ENCODE measurements at regions not wholly inside any gene's neighbourhood (a gene's known extent, or its start where the extent isn't known, plus 50 kb on each side); places are given as distances from the start of the nearest gene placed in this dataset.

DNA sequence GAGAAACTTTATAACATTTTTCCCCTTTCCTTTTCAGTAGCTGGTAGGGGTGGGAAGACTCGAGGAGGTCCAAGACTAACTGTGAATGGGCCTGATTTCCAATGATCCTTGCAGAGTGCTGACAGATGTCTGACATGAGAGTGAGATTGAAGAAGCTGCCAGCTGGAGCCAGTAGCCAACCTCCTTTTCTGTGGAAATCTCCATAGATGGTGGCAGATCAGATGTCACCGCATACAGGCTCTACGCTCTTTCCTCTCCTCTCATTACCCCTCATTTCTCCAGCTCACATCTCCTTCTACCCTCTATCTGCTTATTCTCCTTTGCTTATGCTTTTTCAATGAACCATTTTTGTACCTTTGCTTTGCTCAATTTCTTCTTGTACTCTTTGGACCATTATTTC lies 395.2 kb upstream of the TNC start:
- Histone ChIP-seq H3K36me3 (ENCODE audit: control insufficient read depth, insufficient read depth, low read length) (no peaks in the 10 kb centered on the region), H3K27me3 (ENCODE audit: control insufficient read depth, insufficient read depth, low read length) (no peaks in the 10 kb centered on the region), H3K4me3 (ENCODE audit: low read depth, low read length) (no peak overlapping the region)
- ChIA-PET POLR2A (no interaction called here), CTCF (interaction anchor here (0.8 kb wide), 1 partner anchor 10 kb away, joined by 4 read pairs; no protein-coding TSS in a partner anchor)
- no peak for DNase-seq (ENCODE audit: low read depth)
- TF ChIP-seq CTCF (IDR thresholded peaks at IDR 0.05; ENCODE audit: insufficient read depth, low read depth, low read length), result no peak

- Histone ChIP-seq H3K27me3 (ENCODE audit: control insufficient read depth, insufficient read depth, low read length) (no peaks in the 10 kb centered on the region), H3K36me3 (ENCODE audit: control insufficient read depth, insufficient read depth, low read length) (no peaks in the 10 kb centered on the region), H3K4me3 (ENCODE audit: low read depth, low read length) (no peak overlapping the region)
- ChIA-PET CTCF (no interaction called here), POLR2A (no interaction called here)
- no peak for DNase-seq (ENCODE audit: low read depth)
- no peak for TF ChIP-seq CTCF (IDR thresholded peaks at IDR 0.05; ENCODE audit: insufficient read depth, low read depth, low read length)
Observed at GRCh38 chr9:115514454-115514853, 396.5 kb upstream of the TNC start.

DNA sequence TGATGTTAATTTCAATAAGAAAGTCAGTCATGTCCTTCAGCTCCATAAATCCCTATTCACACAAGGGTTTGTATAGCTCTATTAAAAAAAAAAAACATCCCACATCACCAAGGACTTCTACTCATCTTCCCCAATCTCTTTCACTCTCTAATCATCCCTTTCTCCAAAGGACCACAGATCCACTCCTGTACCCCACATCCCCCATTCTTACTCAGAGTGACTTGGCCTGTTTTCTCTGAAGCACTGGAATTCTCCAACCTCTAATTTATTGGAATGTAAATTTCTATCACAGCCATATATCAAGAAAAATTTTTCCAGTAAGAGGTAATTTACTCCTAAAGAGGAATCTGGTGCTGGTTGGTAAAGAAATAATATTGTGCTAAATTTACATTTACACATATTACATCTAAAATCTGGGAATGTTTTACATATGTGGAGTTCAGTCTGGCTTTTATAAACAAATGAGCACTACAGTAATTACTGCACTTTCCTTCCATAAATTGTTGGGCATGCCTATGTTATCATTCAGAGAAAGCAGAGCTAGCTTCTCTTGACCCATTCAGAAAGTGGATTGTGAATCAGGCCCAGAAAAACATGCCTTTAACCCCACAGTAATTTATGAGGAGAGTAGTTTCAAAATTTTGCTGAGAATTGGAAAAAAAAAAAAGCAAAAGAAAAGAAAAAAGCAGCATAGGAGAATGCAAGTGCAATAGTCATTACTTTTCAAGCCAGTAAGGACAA lies 399.5 kb upstream of the TNC start:
- POLR2A ChIA-PET, result interaction anchor here (0.5 to 0.7 kb wide), 4 partner anchors 117 to 317 kb away, joined by 3 to 6 read pairs (median 4); no protein-coding TSS in a partner anchor
- CTCF ChIA-PET, result interaction anchor here (0.9 to 1.2 kb wide), 2 partner anchors 13 to 14 kb away, joined by 3 to 4 read pairs; no protein-coding TSS in a partner anchor
- Histone ChIP-seq H3K4me3 (ENCODE audit: low read depth, low read length) (no peak overlapping the region), H3K27me3 (ENCODE audit: control insufficient read depth, insufficient read depth, low read length) (no peaks in the 10 kb centered on the region), H3K36me3 (ENCODE audit: control insufficient read depth, insufficient read depth, low read length) (no peaks in the 10 kb centered on the region)
- peak; percentile 50 for DNase-seq (ENCODE audit: low read depth)
- no peak for TF ChIP-seq CTCF (IDR thresholded peaks at IDR 0.05; ENCODE audit: insufficient read depth, low read depth, low read length)

DNA sequence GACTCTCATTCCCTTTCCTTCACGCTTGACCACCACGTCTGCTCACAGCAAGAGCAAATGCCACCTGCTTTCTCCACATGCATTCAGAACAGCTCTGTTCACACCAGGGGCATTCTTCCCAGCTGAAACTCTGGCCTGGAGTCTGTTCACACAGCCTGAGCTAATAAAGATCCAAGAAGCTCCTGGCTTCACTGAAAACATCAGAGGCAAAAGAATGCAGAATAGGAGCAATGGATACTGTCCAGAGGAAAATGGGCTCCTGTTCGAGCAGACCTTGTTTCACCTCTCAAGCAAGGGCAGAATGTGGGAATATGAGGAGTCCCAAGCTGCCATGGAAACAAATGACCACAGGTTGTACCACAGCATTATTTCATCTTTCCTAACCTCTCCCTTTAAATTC lies 402.7 kb upstream of the TNC start:
- no peak for TF ChIP-seq CTCF (IDR thresholded peaks at IDR 0.05; ENCODE audit: insufficient read depth, low read depth, low read length)
- no peak for DNase-seq (ENCODE audit: low read depth)
- ChIA-PET CTCF (interaction anchor here (0.6 kb wide), 1 partner anchor 9 kb away, joined by 4 read pairs; no protein-coding TSS in a partner anchor), POLR2A (no interaction called here)
- H3K36me3 ChIP-seq (ENCODE audit: control insufficient read depth, insufficient read depth, low read length), result no peaks in the 10 kb centered on the region
- H3K27me3 ChIP-seq (ENCODE audit: control insufficient read depth, insufficient read depth, low read length), result no peaks in the 10 kb centered on the region
- no peak overlapping the region for H3K4me3 ChIP-seq (ENCODE audit: low read depth, low read length)

DNA sequence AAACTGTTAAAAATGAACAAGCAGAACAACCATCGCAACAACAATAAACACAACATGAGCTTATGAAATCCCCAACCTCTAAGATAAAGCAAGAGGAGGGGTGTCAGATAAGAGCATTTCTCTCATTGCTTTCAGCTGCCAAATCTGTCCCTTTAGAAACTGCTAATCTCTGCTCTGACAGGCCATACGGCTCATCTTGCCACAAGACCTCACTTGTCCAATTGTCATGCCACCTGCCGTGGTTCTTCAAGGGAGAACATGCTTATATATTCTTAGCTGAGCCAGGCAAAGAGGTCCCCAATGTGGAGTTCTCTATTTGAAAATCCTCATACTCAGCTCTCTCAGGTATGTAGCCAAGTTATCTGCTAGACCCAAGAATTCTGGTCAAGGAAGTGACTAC lies 405.0 kb upstream of the TNC start:
- POLR2A ChIA-PET, result no interaction called here
- Histone ChIP-seq H3K27me3 (ENCODE audit: control insufficient read depth, insufficient read depth, low read length) (no peaks in the 10 kb centered on the region), H3K4me3 (ENCODE audit: low read depth, low read length) (no peak overlapping the region), H3K36me3 (ENCODE audit: control insufficient read depth, insufficient read depth, low read length) (no peaks in the 10 kb centered on the region)
- CTCF ChIA-PET, result interaction anchor here (0.6 to 2.0 kb wide), 5 partner anchors 247 to 538 kb away, joined by 3 to 5 read pairs (median 3); no protein-coding TSS in a partner anchor
- TF ChIP-seq CTCF (IDR thresholded peaks at IDR 0.05; ENCODE audit: insufficient read depth, low read depth, low read length), result no peak
- no peak for DNase-seq (ENCODE audit: low read depth)
